ENCODE measurements at regions not wholly inside any gene's neighbourhood (a gene's known extent, or its start where the extent isn't known, plus 50 kb on each side); places are given as distances from the start of the nearest gene placed in this dataset.

GRCh38 chr1:245092638-245092976, 62.2 kb upstream of the KIF26B start (continued):
- TF ChIP-seq ATF3 (IDR thresholded peaks at IDR 0.05) = no peak
- TF ChIP-seq ATF3 (CRISPR knock-in tag; conservative IDR thresholded peaks at IDR 0.05) = no peak
- no peak for TF ChIP-seq HDAC3 (IDR thresholded peaks at IDR 0.05; ENCODE audit: borderline replicate concordance, partially characterized antibody)
- TF ChIP-seq CEBPB (tag; IDR thresholded peaks at IDR 0.05) = peak; percentile 50; the same call in 1 of the 2 replicates
- TF ChIP-seq CEBPG (CRISPR knock-in tag; IDR thresholded peaks at IDR 0.05) = no peak
- peak; percentile 25 to 52; a peak in 2 of 4 replicates for TF ChIP-seq CEBPG (tag; conservative IDR thresholded peaks at IDR 0.05 in 1 of 2, IDR thresholded peaks at IDR 0.05 in 1 of 2)

- H3K4me1 ChIP-seq (replicated peaks in 1 of 2; ENCODE audit: control insufficient read depth in 2 of 2, insufficient read depth in 2 of 2, low read length in 2 of 2) = peaks cover 4 to 12% of the 10 kb centered on the region in 2 experiments; a peak in 4 of 5 replicates
- peak overlapping the region; percentile 37; the same call in 1 of the 3 replicates for H3K27ac ChIP-seq (ENCODE audit: extremely low read depth, low read depth, low read length)
- ChIA-PET POLR2A (interaction anchor here (1.5 kb wide), 1 partner anchor 24 kb away, joined by 6 read pairs; no protein-coding TSS in a partner anchor), CTCF (ENCODE audit: low intra/inter-chr PET ratio) (no interaction called here)
- peak overlapping the region; percentile 7; the same call in 1 of the 2 replicates for H3K4me2 ChIP-seq (ENCODE audit: insufficient read depth, low read length)
- intact Hi-C loops (cut with micrococcal nuclease) = no loop called here
- peak overlapping the region in 1 of 2 experiments; percentile 19; a peak in 1 of 4 replicates for H3K9ac ChIP-seq (ENCODE audit: insufficient read depth in 1 of 2, low read depth in 2 of 2, low read length in 2 of 2)
- in situ Hi-C loops (cut with MboI) = no loop called here
- ATAC-seq = peak; percentile 93
- H3K9me3 ChIP-seq (replicated peaks; ENCODE audit: control insufficient read depth, insufficient read depth, low read depth, low read length) = no peaks in the 10 kb centered on the region
- peak overlapping the region; percentile 7; the same call in 1 of the 2 replicates for H2AFZ ChIP-seq (ENCODE audit: low read depth, low read length)
- DNase-seq (ENCODE audit: extremely low read depth in 1 of 4, low spot score in 3 of 4) = peak; percentile 36 to 77 (median 55)
- no peaks in the 10 kb centered on the region for H3K9me1 ChIP-seq (ENCODE audit: control insufficient read depth, insufficient read depth, low read length)
- no peaks in the 10 kb centered on the region for H3K27me3 ChIP-seq (ENCODE audit: control insufficient read depth in 2 of 2, insufficient read depth in 2 of 2, low read length in 2 of 2)
- 46% methylated on average over 12 of the region's 12 CpGs for WGBS (ENCODE audit: insufficient coverage, low coverage, missing lambda C conversion rate)
- no peaks in the 10 kb centered on the region for H3K79me2 ChIP-seq (ENCODE audit: control insufficient read depth, insufficient read depth, low read length)
- FAIRE-seq = peak; percentile 94
- peaks cover 4% of the 10 kb centered on the region; the same call in 1 of the 3 replicates for H3K36me3 ChIP-seq (ENCODE audit: control insufficient read depth, insufficient read depth, low read length)
- no peaks in the 10 kb centered on the region for H4K20me1 ChIP-seq (replicated peaks; ENCODE audit: control insufficient read depth, insufficient read depth, low read length)
- no TSS peak for BruUV-seq (replicated peaks)
- H3K4me3 ChIP-seq = no peak overlapping the region
- TF ChIP-seq SMARCE1 (IDR thresholded peaks at IDR 0.05) = peak; percentile 78
- peak; percentile 61 for TF ChIP-seq NEUROD1 (IDR thresholded peaks at IDR 0.05; ENCODE audit: borderline replicate concordance, low read depth, low read length, partially characterized antibody)
- no peak for TF ChIP-seq KLF10 (CRISPR knock-in tag; IDR thresholded peaks at IDR 0.05)
- 0 out of 2 replicates have a peak, but pooled peaks have one; percentile 55 for TF ChIP-seq ZNF592 (IDR thresholded peaks at IDR 0.05)
- TF ChIP-seq CREM (IDR thresholded peaks at IDR 0.05; ENCODE audit: low read depth) = 0 out of 2 replicates have a peak, but pooled peaks have one; percentile 6
- TF ChIP-seq E2F4 (CRISPR knock-in tag; IDR thresholded peaks at IDR 0.05; ENCODE audit: low read depth) = no peak
- peak in 1 of 2 experiments; percentile 24; a peak in 1 of 4 replicates for TF ChIP-seq RCOR1 (IDR thresholded peaks at IDR 0.05; ENCODE audit: borderline replicate concordance in 1 of 2, low read depth in 2 of 2, low read length in 2 of 2)
Measured at GRCh38 chr1:245091818-245092637, 62.8 kb upstream of the KIF26B start.

All from K562 (cell line).